GM23248 (cell line): ENCODE measurements at regions not wholly inside any gene's neighbourhood (a gene's known extent, or its start where the extent isn't known, plus 50 kb on each side); places are given as distances from the start of the nearest gene placed in this dataset.

Source experiments
- EZH2 ChIP-seq: fragments of 200-600 bp; sonication (generic); IDR thresholded peaks from 2 replicates; pipeline ENCODE4 v1.6.1; 2018; ENCODE audit warnings: antibody characterized with exemption, mild to moderate bottlenecking; ENCODE audit not compliant: insufficient read depth, poor library complexity, severe bottlenecking
- EZH2phosphoT487 ChIP-seq: fragments of 200-600 bp; sonication (generic); IDR thresholded peaks from 2 replicates; pipeline ENCODE4 v1.6.1; 2018; ENCODE audit warnings: antibody characterized with exemption, moderate library complexity, mild to moderate bottlenecking, low read depth; ENCODE audit not compliant: insufficient read depth

GRCh38 chr14:32006263-32007110 is 70.6 kb upstream of the ARHGAP5 start:
- no peak for TF ChIP-seq EZH2
- no peak for TF ChIP-seq EZH2phosphoT487
